GM12878 (cell line): ENCODE measurements at regions not wholly inside any gene's neighbourhood (a gene's known extent, or its start where the extent isn't known, plus 50 kb on each side); places are given as distances from the start of the nearest gene placed in this dataset.

Experiments used
- CEBPB ChIP-seq, 2 experiments: fragments of 150-350 bp in 1 of 2; IDR thresholded peaks; 2 replicates each; pipeline ENCODE4 v1.6.1; 2012 to 2014; ENCODE audit warnings: low read depth in 2 of 2, low read length in 2 of 2, borderline replicate concordance in 1 of 2, inconsistent platforms in 1 of 2
- ETV6 ChIP-seq, 2 experiments: fragments of 450-650 bp in 1 of 2; IDR thresholded peaks in 1 of 2; conservative IDR thresholded peaks in 1 of 2; 2 replicates each; pipeline ENCODE4 v1.6.1; 2014; ENCODE audit warnings: antibody characterized with exemption in 1 of 2, borderline replicate concordance in 1 of 2, low read depth in 1 of 2, mild to moderate bottlenecking in 1 of 2, moderate library complexity in 1 of 2
- HDAC2 ChIP-seq: fragments of 200-600 bp; sonication (generic); IDR thresholded peaks from 2 replicates; pipeline ENCODE4 v1.6.1; 2017
- IRF3 ChIP-seq: fragments of 450-650 bp; IDR thresholded peaks from 2 replicates; pipeline ENCODE4 v1.6.1; 2014; ENCODE audit warnings: mild to moderate bottlenecking
- JUND ChIP-seq: IDR thresholded peaks from 2 replicates; pipeline ENCODE4 v1.6.1; 2012; ENCODE audit warnings: low read depth, mild to moderate bottlenecking, low read length, improper control_type of control experiment, moderate library complexity
- KAT2A ChIP-seq: conservative IDR thresholded peaks from 2 replicates; pipeline ENCODE4 v1.6.1; 2011; ENCODE audit warnings: low read depth, low read length; ENCODE audit not compliant: control insufficient read depth
- MXI1 ChIP-seq: fragments of 150-350 bp; IDR thresholded peaks from 2 replicates; pipeline ENCODE4 v1.6.1; 2011; ENCODE audit warnings: low read depth, mild to moderate bottlenecking, inconsistent platforms, low read length, improper control_type of control experiment
- PAX5 ChIP-seq: IDR thresholded peaks from 2 replicates; pipeline ENCODE4 v1.6.1; 2011; ENCODE audit warnings: low read depth, low read length, borderline replicate concordance
- RFX5 ChIP-seq: IDR thresholded peaks from 2 replicates; pipeline ENCODE4 v1.6.1; 2011; ENCODE audit warnings: low read depth, low read length, improper control_type of control experiment
- SMC3 ChIP-seq: IDR thresholded peaks from 2 replicates; pipeline ENCODE4 v1.6.1; 2011; ENCODE audit warnings: low read length, improper control_type of control experiment, borderline replicate concordance

DNA sequence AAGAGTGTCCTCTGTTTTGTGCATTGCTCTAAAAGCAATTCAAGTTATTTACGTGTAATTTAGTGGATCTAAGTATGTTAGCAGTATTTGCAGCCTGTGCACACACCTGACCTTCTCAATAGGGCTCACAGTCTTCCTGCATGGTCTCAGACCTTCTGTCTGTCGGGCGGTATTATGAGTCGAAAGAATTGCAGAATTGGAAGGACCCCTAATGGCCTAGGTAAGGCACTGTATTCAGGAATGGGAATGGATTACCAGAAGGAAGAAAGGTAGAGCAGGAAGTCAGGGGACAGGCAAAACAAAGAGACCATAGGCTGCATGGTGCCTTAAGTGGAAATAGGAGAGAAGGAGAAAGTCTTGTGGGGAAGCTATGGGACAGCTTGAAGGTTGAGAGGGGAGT lies 341.6 kb downstream of the VRK1 start:
- TF ChIP-seq JUND (no peak), HDAC2 (no peak), ETV6 (conservative IDR thresholded peaks at IDR 0.05 in 1 of 2, IDR thresholded peaks at IDR 0.05 in 1 of 2; ENCODE audit: borderline replicate concordance in 1 of 2, low read depth in 1 of 2) (no peak), IRF3 (no peak), PAX5 (no peak), RFX5 (no peak), MXI1 (no peak), SMC3 (no peak), KAT2A (no peak), CEBPB (IDR thresholded peaks at IDR 0.05; ENCODE audit: borderline replicate concordance in 1 of 2, low read depth in 2 of 2, low read length in 2 of 2) (no peak)
